Natural killer cell treated with Interleukin-12 subunit alpha and Interleukin-12 subunit beta and Interleukin-15 and Interleukin-18, amount 100 ng/mL, for 72 hours (primary cell): ENCODE measurements at regions not wholly inside any gene's neighbourhood (a gene's known extent, or its start where the extent isn't known, plus 50 kb on each side); places are given as distances from the start of the nearest gene placed in this dataset.

Source experiments
- ATAC-seq, 2 donors: fragments of 150-1000 bp; cut with Tn5 transposase in 1 of 2; sonication (Bioruptor Pico), chemical (Tn5 transposase) in 1 of 2; 2 replicates each; pipeline ENCODE4 v1.10.0; 2021
- DNase-seq: peaks from one replicate; pipeline ENCODE4 v3.0.0; 2022; ENCODE audit warnings: low spot score
- H3K27ac Mint-ChIP-seq, 2 donors: 1 replicate in 1 of 2; 2 replicates in 1 of 2; pipeline ENCODE4 v1.8.0; 2022; ENCODE audit warnings: mixed read lengths in 2 of 2, mild to moderate bottlenecking in 1 of 2, moderate library complexity in 1 of 2
- H3K27me3 Mint-ChIP-seq, 2 donors: 1 replicate in 1 of 2; 2 replicates in 1 of 2; pipeline ENCODE4 v1.8.0; 2022; ENCODE audit warnings: mixed read lengths in 2 of 2
- H3K36me3 Mint-ChIP-seq: one replicate; pipeline ENCODE4 v1.8.0; 2022; ENCODE audit warnings: mixed read lengths
- H3K4me1 Mint-ChIP-seq, 2 donors: 1 replicate in 1 of 2; 2 replicates in 1 of 2; pipeline ENCODE4 v1.8.0; 2022; ENCODE audit warnings: low read depth in 2 of 2, mixed read lengths in 2 of 2, mild to moderate bottlenecking in 1 of 2
- H3K4me3 Mint-ChIP-seq: one replicate; pipeline ENCODE4 v1.8.0; 2022; ENCODE audit warnings: mixed read lengths
- H3K9me3 Mint-ChIP-seq: 2 replicates; pipeline ENCODE4 v1.8.0; 2022; ENCODE audit warnings: mixed read lengths

DNA sequence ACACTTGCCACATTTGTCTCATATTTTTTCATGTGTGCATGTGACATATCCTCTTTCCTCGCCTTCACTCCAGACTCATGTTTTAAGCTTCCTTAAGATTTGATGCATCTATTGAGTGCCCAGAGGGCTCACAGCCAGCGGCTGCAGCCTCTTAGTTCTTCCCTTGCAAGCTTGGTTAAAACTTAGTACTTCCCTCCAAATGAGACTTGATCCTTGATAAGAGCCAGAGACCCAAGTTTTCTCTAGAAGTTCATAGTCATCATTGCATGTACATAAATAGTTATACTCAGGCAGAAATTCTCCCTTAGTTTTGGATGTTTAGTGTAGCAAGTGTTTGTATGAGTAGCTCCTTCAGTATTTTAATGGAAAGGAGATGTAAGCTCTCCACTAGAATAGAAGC is 337.6 kb upstream of the B3GALT2 start:
- ATAC-seq, result no peak
- no peaks in the 10 kb centered on the region for H3K36me3 Mint-ChIP-seq

DNA sequence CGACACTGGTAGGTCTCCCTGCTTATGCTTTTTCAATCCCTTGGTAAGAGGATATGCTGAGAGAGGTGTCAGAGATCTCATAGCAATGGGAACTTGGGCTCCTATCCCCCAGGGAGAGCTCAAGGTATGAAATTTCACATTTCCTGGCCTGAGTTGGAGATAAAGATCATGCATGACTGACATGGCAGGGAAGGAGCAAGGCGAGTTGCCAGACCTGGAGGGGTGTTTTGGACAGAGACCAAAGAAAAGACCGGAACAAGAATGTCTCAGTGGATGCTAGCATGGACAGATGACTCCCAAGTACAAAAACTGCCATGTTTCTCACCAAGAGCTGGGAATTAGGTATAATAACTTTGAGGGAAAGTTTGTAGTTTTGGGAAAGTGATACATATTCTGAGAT is 334.1 kb upstream of the B3GALT2 start:
- no peak for ATAC-seq
- no peaks in the 10 kb centered on the region for H3K27me3 Mint-ChIP-seq
- DNase-seq, result no peak
- no peaks in the 10 kb centered on the region for H3K36me3 Mint-ChIP-seq
- no peak overlapping the region for H3K27ac Mint-ChIP-seq
- peaks cover 0 to 4% of the 10 kb centered on the region in 2 donors for H3K4me1 Mint-ChIP-seq
- no peak overlapping the region for H3K4me3 Mint-ChIP-seq
- no peaks in the 10 kb centered on the region for H3K9me3 Mint-ChIP-seq

More for the DNA sequence above, 337.6 kb upstream of the B3GALT2 start:
- no peak overlapping the region for H3K27ac Mint-ChIP-seq
- H3K9me3 Mint-ChIP-seq, result no peaks in the 10 kb centered on the region
- no peak for DNase-seq
- no peaks in the 10 kb centered on the region for H3K27me3 Mint-ChIP-seq
- no peaks in the 10 kb centered on the region for H3K4me1 Mint-ChIP-seq
- H3K4me3 Mint-ChIP-seq, result no peak overlapping the region

DNA sequence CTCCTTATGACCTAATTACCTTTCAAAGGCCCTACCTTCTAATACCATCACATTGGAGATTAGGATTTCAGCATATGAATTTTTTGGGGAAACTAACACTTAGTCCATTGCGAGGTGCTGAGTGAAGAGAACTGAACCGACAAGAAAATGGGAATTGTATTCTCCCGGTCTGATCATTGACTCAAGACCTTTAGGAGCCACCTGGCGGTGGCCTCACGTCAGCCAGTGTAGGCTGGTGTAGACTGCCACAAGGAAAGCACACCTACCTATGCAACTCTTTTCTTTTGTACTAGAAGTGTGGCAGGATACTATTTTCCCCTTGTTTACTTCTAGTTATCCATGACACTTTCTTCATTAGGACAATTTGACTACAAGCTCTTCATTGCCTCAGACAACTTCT is 333.5 kb upstream of the B3GALT2 start:
- no peak overlapping the region for H3K27ac Mint-ChIP-seq
- no peak for ATAC-seq
- DNase-seq, result no peak
- no peaks in the 10 kb centered on the region for H3K9me3 Mint-ChIP-seq
- no peaks in the 10 kb centered on the region for H3K27me3 Mint-ChIP-seq
- peaks cover 0 to 4% of the 10 kb centered on the region in 2 donors for H3K4me1 Mint-ChIP-seq
- no peaks in the 10 kb centered on the region for H3K36me3 Mint-ChIP-seq
- H3K4me3 Mint-ChIP-seq, result no peak overlapping the region

DNA sequence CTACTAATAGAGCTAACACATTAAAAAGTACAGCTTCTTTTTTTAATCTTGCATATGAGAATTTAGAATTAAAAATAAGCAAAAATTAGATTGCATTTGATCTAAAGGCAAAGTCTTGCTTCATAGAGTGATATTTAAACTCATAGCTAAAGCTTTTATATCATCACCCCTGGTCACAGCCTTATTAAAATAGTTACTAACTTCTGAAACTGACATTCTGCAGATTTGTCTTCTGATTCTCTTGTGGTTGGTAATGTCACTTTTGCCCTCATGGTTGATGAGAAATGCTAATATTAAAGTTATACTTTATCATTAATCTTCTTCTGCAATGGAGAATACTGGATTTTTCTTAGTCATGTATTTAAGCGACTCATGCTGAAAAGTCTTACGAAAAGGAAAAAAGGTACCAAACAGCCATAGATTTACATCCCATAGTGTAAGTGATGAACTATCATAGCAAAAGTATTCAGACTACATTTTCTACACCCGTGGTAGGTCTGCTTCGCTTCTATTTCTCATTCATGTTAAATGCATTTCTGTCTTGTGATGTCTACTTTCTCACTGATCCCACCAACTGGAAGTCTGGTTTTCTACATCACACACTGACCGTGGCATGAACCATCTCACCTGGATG is 330.5 kb upstream of the B3GALT2 start:
- ATAC-seq, result no peak
- Mint-ChIP-seq H3K36me3 (peaks cover 7% of the 10 kb centered on the region), H3K27ac (no peak overlapping the region), H3K4me1 (peaks cover 0 to 4% of the 10 kb centered on the region in 2 donors), H3K27me3 (no peaks in the 10 kb centered on the region), H3K4me3 (no peak overlapping the region), H3K9me3 (peaks cover 2% of the 10 kb centered on the region)
- DNase-seq, result no peak

GRCh38 chr1:193514397-193514796 is 328.0 kb upstream of the B3GALT2 start:
- peaks cover 0 to 4% of the 10 kb centered on the region in 2 donors for H3K4me1 Mint-ChIP-seq
- H3K36me3 Mint-ChIP-seq, result peaks cover 14% of the 10 kb centered on the region
- H3K27me3 Mint-ChIP-seq, result peaks cover 0 to 3% of the 10 kb centered on the region in 2 donors
- DNase-seq (no peak), ATAC-seq (no peak)
- H3K27ac Mint-ChIP-seq, result no peak overlapping the region
- no peak overlapping the region for H3K4me3 Mint-ChIP-seq
- peaks cover 8% of the 10 kb centered on the region for H3K9me3 Mint-ChIP-seq

GRCh38 chr1:193513032-193513431 is 326.6 kb upstream of the B3GALT2 start:
- no peak overlapping the region for H3K27ac Mint-ChIP-seq
- peaks cover 14% of the 10 kb centered on the region for H3K36me3 Mint-ChIP-seq
- peaks cover 8% of the 10 kb centered on the region for H3K9me3 Mint-ChIP-seq
- H3K4me3 Mint-ChIP-seq, result no peak overlapping the region
- ATAC-seq (no peak), DNase-seq (no peak)
- peaks cover 0 to 4% of the 10 kb centered on the region in 2 donors for H3K4me1 Mint-ChIP-seq
- peaks cover 0 to 3% of the 10 kb centered on the region in 2 donors for H3K27me3 Mint-ChIP-seq

- ATAC-seq (no peak), DNase-seq (no peak)
- Mint-ChIP-seq H3K27me3 (peaks cover 0 to 3% of the 10 kb centered on the region in 2 donors), H3K9me3 (no peaks in the 10 kb centered on the region), H3K4me1 (no peaks in the 10 kb centered on the region), H3K36me3 (no peaks in the 10 kb centered on the region), H3K4me3 (no peak overlapping the region), H3K27ac (no peak overlapping the region)
Measured at GRCh38 chr1:193504920-193505319, 318.5 kb upstream of the B3GALT2 start.

DNA sequence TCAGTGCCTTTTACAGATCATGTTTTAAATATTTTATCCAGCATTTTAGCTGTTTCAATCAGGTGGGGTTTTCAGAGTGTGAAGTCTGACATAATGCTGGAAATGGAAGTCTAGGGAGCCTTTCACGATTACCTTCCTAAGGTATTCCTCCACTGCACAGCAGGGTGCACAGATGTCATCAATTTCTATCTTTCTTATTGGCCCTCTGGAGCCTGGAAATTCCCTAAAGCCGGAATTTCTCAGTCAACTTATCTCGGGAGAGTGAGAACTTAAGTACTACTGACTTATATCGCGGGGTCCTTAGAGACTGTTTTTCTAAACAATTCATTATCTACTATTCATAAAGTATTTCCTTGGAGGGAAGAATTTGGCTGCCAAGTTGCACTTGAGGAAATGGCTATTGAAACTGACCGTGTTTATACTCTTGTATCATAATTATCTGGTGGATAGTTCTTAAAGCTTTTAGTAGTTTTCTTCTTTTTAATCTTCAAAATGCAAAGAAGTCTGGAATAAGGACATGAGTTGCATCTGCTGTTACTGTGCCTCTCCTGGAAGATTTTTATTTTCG is 311.8 kb upstream of the B3GALT2 start:
- H3K4me1 Mint-ChIP-seq, result no peaks in the 10 kb centered on the region
- no peak overlapping the region for H3K27ac Mint-ChIP-seq
- ATAC-seq, result no peak
- H3K4me3 Mint-ChIP-seq, result no peak overlapping the region
- no peak for DNase-seq
- H3K27me3 Mint-ChIP-seq, result peaks cover 0 to 3% of the 10 kb centered on the region in 2 donors
- H3K36me3 Mint-ChIP-seq, result no peaks in the 10 kb centered on the region
- no peaks in the 10 kb centered on the region for H3K9me3 Mint-ChIP-seq

GRCh38 chr1:193494368-193494767 is 308.0 kb upstream of the B3GALT2 start:
- H3K4me3 Mint-ChIP-seq, result no peak overlapping the region
- peaks cover 10% of the 10 kb centered on the region for H3K36me3 Mint-ChIP-seq

DNA sequence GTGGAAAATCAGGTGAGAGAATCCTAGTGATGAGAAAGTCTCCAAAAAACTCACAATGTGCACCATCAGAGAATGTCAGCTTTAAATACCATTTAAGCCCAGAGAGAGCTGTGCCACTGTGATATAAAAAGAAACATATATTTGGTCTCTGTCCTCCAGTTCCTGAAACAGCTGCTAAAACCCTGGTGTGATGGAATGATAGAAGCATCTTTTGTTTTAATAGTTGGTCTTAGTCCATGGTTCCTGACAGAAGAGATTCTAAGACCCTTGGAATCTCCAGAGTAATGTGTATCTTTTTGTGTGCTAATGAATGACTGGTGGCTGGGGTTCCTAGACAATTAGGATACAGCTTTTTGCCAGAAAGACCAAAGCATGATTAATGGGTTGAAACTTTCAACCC is 302.8 kb upstream of the B3GALT2 start:
- Mint-ChIP-seq H3K4me3 (no peak overlapping the region), H3K36me3 (peaks cover 10% of the 10 kb centered on the region), H3K27me3 (no peaks in the 10 kb centered on the region), H3K27ac (no peak overlapping the region), H3K9me3 (no peaks in the 10 kb centered on the region), H3K4me1 (peaks cover 8 to 13% of the 10 kb centered on the region in 2 donors)
- no peak for ATAC-seq
- no peak for DNase-seq

More at GRCh38 chr1:193494368-193494767, 308.0 kb upstream of the B3GALT2 start:
- no peaks in the 10 kb centered on the region for H3K27me3 Mint-ChIP-seq
- no peaks in the 10 kb centered on the region for H3K9me3 Mint-ChIP-seq
- H3K4me1 Mint-ChIP-seq, result peaks cover 3 to 6% of the 10 kb centered on the region in 2 donors
- DNase-seq, result no peak
- no peak for ATAC-seq
- no peak overlapping the region for H3K27ac Mint-ChIP-seq

DNA sequence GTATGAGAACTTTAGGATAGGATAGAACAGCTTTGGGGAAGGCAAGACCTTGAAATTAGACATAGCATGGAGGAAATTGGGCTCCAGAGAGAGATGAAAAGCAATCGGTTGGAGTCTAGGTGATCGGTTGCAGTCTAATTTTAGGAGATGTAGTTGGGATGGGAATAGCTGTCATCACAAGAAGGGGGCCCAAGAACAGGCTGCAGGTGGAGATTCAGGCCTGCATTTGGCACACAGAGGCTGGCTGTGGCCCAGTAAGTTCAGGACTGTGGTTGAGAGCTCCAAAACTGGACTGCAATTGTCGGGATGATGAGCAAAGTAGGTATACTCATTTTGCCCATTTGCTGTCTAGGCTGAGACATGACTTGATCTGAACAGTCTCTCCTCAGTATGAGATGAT is 301.3 kb upstream of the B3GALT2 start:
- no peak for ATAC-seq
- H3K9me3 Mint-ChIP-seq, result no peaks in the 10 kb centered on the region
- no peak overlapping the region for H3K4me3 Mint-ChIP-seq
- H3K4me1 Mint-ChIP-seq, result peaks cover 8 to 13% of the 10 kb centered on the region in 2 donors
- peaks cover 10% of the 10 kb centered on the region for H3K36me3 Mint-ChIP-seq
- no peaks in the 10 kb centered on the region for H3K27me3 Mint-ChIP-seq
- DNase-seq, result no peak
- no peak overlapping the region for H3K27ac Mint-ChIP-seq

DNA sequence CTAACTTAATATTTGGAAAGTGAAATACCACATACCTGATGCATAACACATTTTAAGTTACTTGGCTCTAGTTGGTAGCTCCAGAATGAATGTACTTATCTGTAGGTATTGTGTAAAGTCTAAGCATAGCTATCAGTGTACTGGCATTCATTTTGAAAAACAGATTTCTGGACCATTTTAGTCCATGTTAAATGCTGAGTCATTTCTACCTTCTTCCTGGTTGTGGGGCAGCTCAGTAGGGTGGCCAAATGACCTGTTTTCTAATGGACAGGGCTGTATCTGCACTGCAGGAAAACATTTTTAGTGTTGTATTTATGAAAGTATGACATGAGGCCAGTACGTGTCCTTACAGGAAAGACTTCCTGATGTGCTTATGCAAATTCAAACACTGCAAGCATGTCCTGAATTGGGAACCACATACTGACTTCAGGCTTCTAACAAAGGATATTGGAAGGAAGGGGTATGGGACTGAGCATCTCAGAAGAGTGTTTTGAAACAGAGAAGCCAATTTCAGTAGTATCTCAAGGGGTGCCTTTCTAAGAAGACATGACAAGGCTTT is 300.3 kb upstream of the B3GALT2 start:
- ATAC-seq, result no peak
- Mint-ChIP-seq H3K4me3 (no peak overlapping the region), H3K4me1 (peaks cover 6 to 18% of the 10 kb centered on the region in 2 donors), H3K27ac (peak overlapping the region in 1 of 2 donors; percentile 13), H3K36me3 (peaks cover 10% of the 10 kb centered on the region), H3K27me3 (no peaks in the 10 kb centered on the region), H3K9me3 (no peaks in the 10 kb centered on the region)
- no peak for DNase-seq

DNA sequence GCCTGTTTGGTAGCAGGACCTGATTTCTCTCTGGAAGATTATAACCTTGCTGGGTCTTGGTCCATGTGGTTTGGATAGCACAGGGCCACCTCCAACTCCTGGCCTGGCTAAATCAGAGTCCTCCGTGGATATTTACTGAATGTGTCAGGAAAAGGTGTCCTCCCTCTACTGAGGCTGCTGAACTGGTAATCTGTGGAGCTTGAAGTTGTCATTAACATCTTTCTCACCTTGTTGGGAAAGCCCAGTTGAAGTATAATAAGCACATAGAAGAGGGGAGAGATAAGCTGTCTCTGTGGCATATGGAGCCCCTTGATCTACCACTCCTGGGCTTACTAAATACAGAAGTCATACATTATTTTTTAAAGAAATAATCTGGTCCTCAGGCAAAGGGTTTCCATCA is 294.3 kb upstream of the B3GALT2 start:
- Mint-ChIP-seq H3K27me3 (no peaks in the 10 kb centered on the region), H3K9me3 (peaks cover 6% of the 10 kb centered on the region), H3K4me1 (peaks cover 35 to 46% of the 10 kb centered on the region in 2 donors), H3K36me3 (peaks cover 24% of the 10 kb centered on the region), H3K27ac (peak overlapping the region; percentile 84 to 87), H3K4me3 (peak overlapping the region; percentile 17)
- ATAC-seq (no peak), DNase-seq (no peak)

DNA sequence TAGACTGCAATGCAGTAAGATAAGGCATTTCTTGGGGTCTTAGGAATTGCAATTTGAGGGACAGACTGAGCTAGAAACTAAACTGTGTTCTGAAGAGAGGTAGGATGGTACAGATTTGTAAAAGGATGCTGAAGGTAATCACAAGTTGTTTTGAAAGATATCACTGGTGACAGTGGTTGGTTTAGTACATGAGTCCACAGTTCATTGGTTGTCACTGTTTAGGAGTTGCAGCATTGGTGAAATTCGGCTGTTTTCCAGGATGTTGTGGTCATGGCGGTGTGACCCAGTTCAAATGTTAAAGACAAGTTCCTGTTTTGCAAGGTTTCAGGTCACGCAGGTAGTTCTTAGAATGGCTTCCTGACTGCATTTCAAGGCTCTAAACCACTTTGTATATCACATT is 292.8 kb upstream of the B3GALT2 start:
- Mint-ChIP-seq H3K36me3 (peaks cover 25% of the 10 kb centered on the region), H3K4me3 (peak overlapping the region; percentile 61), H3K27me3 (no peaks in the 10 kb centered on the region), H3K27ac (peak overlapping the region; percentile 84 to 87), H3K9me3 (peaks cover 6% of the 10 kb centered on the region), H3K4me1 (peaks cover 37 to 48% of the 10 kb centered on the region in 2 donors)
- DNase-seq (peak; percentile 72), ATAC-seq (peak; percentile 91)
